ENCODE measurements at regions not wholly inside any gene's neighbourhood (a gene's known extent, or its start where the extent isn't known, plus 50 kb on each side); places are given as distances from the start of the nearest gene placed in this dataset.

DNA sequence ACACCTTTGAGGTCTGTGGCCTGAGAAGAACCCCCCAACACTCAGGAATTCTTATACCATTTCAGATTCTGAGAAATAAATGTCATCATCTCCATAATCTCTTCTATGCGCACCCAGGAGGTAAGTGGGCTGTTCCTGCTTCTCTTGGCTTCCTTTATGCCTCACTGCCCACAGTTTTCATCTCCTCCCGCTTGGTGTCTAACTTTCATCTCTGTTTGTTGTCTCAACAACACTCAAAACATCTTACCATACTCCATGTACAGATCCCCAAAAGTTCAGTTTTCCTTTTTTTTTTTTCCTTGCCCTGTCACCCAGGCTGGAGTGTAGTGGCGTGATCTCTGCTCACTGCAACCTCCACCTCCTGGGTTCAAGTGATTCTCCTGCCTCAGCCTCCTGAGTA lies 170.2 kb upstream of the FREM1 start:
- TF ChIP-seq, protein P1, sequence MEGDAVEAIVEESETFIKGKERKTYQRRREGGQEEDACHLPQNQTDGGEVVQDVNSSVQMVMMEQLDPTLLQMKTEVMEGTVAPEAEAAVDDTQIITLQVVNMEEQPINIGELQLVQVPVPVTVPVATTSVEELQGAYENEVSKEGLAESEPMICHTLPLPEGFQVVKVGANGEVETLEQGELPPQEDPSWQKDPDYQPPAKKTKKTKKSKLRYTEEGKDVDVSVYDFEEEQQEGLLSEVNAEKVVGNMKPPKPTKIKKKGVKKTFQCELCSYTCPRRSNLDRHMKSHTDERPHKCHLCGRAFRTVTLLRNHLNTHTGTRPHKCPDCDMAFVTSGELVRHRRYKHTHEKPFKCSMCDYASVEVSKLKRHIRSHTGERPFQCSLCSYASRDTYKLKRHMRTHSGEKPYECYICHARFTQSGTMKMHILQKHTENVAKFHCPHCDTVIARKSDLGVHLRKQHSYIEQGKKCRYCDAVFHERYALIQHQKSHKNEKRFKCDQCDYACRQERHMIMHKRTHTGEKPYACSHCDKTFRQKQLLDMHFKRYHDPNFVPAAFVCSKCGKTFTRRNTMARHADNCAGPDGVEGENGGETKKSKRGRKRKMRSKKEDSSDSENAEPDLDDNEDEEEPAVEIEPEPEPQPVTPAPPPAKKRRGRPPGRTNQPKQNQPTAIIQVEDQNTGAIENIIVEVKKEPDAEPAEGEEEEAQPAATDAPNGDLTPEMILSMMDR (IDR thresholded peaks at IDR 0.05), result no peak
- CTCF ChIA-PET, result no interaction called here
- DNase-seq (no peak), ATAC-seq (ENCODE audit: low read depth) (no peak)
- no peaks in the 10 kb centered on the region for H3K9me3 Mint-ChIP-seq
- no peaks in the 10 kb centered on the region for H3K4me1 Mint-ChIP-seq
- intact Hi-C loops (cut with micrococcal nuclease), result no loop called here
- no peak overlapping the region for H3K4me3 Mint-ChIP-seq
- H3K27ac Mint-ChIP-seq, result no peak overlapping the region
- POLR2A ChIA-PET, result no interaction called here
- no peaks in the 10 kb centered on the region for H3K36me3 Mint-ChIP-seq (ENCODE audit: low read depth)
- peaks cover 2% of the 10 kb centered on the region for H3K27me3 Mint-ChIP-seq

DNA sequence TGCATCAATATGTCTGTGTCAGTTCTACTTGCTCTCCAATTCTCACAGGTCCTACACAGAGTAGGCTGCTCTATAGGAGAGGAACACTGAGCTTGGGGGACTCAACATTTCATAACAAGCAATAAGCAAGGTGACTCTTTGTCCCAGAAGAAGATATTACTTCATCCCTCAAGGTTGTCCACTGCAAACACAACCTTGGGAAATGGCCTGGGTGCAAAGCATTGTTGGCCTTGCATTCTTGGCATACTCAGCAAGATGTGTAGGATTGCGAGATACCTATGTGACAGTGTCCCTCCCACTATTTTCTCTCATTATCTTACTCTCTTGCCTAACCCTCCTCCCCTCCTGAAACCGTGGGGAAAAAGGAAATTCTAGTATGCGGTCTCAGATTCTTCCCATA lies 169.8 kb upstream of the FREM1 start:
- Mint-ChIP-seq H3K27me3 (peaks cover 2% of the 10 kb centered on the region), H3K36me3 (ENCODE audit: low read depth) (no peaks in the 10 kb centered on the region), H3K9me3 (no peaks in the 10 kb centered on the region), H3K4me3 (no peak overlapping the region), H3K4me1 (no peaks in the 10 kb centered on the region), H3K27ac (no peak overlapping the region)
- CTCF ChIA-PET, result no interaction called here
- ATAC-seq (ENCODE audit: low read depth), result no peak
- TF ChIP-seq, protein P1 (IDR thresholded peaks at IDR 0.05), result no peak
- POLR2A ChIA-PET, result no interaction called here
- intact Hi-C loops (cut with micrococcal nuclease), result no loop called here
- no peak for DNase-seq

DNA sequence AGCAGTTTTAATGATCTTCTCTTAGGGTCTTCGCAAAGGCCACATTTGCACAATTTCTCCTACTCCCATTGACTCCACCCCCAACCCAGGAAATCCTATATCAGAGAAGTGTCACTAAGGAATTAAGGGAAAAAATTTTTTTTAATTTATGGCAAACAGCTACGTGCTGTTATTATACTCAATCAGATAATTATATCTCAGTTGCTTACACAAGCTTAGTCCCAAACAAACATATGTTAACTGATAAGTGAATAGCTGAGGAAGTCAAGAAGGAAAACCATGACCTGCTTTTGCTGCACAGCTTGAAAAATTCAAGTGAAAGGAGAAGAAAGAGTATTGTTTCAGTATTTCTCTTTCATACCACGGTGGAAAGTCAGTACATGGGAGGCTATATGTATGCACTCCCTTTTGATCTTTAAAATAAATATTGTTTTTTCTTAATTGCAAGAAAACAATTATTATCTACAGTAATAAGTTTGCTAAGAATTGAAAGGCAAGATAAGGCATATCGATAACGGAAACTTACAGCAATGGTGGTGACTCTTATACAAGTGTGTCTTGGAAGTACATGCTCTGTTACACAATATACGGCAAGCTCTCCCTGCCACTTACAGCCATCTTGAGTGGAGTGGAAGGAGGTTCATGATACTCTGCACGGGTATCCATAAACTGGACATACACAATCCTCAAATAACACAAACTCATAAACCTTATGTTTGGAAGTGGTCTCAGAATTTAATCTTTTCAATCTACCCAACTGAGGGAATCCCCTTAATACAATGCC lies 167.9 kb upstream of the FREM1 start:
- no peak overlapping the region for H3K4me3 Mint-ChIP-seq

DNA sequence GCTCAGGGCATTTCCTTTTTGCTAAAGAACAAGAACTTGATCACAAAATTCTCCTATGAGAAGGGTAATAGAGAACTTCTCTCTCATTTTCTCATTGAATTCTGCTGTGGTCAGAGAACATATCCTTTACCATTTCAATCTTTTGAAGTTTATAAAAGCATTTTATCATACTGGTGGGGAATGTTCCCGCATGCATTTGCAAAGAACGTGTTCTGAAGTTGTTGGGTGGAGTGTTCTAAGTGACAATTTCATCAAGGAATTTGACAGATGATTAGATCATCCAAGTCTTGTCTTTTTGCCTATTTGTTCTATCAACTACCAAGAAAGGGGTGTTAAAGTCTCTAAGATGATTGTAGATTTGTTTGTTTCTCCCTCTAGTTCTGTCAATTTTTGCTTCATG lies 163.4 kb upstream of the FREM1 start:
- Mint-ChIP-seq H3K4me3 (no peak overlapping the region), H3K36me3 (ENCODE audit: low read depth) (no peaks in the 10 kb centered on the region), H3K27me3 (no peaks in the 10 kb centered on the region), H3K4me1 (no peaks in the 10 kb centered on the region), H3K27ac (no peak overlapping the region), H3K9me3 (no peaks in the 10 kb centered on the region)
- ATAC-seq (ENCODE audit: low read depth) (no peak), DNase-seq (no peak)
- POLR2A ChIA-PET, result no interaction called here
- intact Hi-C loops (cut with micrococcal nuclease), result no loop called here
- CTCF ChIA-PET, result no interaction called here
- TF ChIP-seq, protein P1 (IDR thresholded peaks at IDR 0.05), result no peak

More for the DNA sequence above, 167.9 kb upstream of the FREM1 start:
- no peak for ATAC-seq (ENCODE audit: low read depth)
- no peak for DNase-seq
- intact Hi-C loops (cut with micrococcal nuclease), result no loop called here
- H3K36me3 Mint-ChIP-seq (ENCODE audit: low read depth), result no peaks in the 10 kb centered on the region
- peaks cover 2% of the 10 kb centered on the region for H3K27me3 Mint-ChIP-seq
- ChIA-PET CTCF (no interaction called here), POLR2A (no interaction called here)
- TF ChIP-seq, protein P1 (IDR thresholded peaks at IDR 0.05), result no peak
- H3K4me1 Mint-ChIP-seq, result no peaks in the 10 kb centered on the region
- H3K9me3 Mint-ChIP-seq, result no peaks in the 10 kb centered on the region
- no peak overlapping the region for H3K27ac Mint-ChIP-seq

DNA sequence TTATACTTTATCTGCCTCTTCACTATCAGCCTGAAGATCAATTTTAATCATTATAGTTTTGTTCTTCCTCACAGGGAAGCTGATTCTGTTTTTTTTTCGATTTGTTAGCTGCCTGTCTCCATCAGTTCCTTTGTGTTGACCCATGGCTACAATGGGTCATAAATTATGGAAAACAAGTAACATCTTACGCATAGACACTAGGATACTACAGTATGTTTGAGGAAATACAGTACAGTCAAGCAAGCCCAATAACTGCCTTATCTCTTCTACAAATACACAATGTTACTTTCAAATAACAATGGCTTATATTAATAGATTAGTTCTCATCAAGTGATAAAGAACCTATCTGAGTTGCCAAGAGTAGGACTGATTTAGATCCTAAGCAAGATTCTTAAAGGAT lies 160.5 kb upstream of the FREM1 start:
- Mint-ChIP-seq H3K4me1 (no peaks in the 10 kb centered on the region), H3K9me3 (no peaks in the 10 kb centered on the region), H3K4me3 (no peak overlapping the region), H3K27me3 (no peaks in the 10 kb centered on the region), H3K36me3 (ENCODE audit: low read depth) (no peaks in the 10 kb centered on the region), H3K27ac (no peak overlapping the region)
- intact Hi-C loops (cut with micrococcal nuclease), result no loop called here
- ChIA-PET POLR2A (no interaction called here), CTCF (no interaction called here)
- TF ChIP-seq, protein P1 (IDR thresholded peaks at IDR 0.05), result no peak
- DNase-seq (no peak), ATAC-seq (ENCODE audit: low read depth) (no peak)

All from activated B cell treated with CpG ODN at 0.5 μM for 24 hours (primary cell).